Lower leg skin (tissue), 3 donors: ENCODE measurements at regions not wholly inside any gene's neighbourhood (a gene's known extent, or its start where the extent isn't known, plus 50 kb on each side); places are given as distances from the start of the nearest gene placed in this dataset.

Source experiments
- CTCF ChIP-seq, 3 donors: fragments of 450-650 bp; IDR thresholded peaks; one replicate each; pipeline ENCODE4 v1.5.1; 2016; ENCODE audit warnings: antibody characterized with exemption in 3 of 3, mild to moderate bottlenecking in 3 of 3, moderate library complexity in 2 of 3
- POLR2A ChIP-seq, 2 donors: fragments of 450-650 bp; IDR thresholded peaks; one replicate each; pipeline ENCODE4 v1.6.1; 2016 to 2017; ENCODE audit warnings: antibody characterized with exemption in 2 of 2, mild to moderate bottlenecking in 1 of 2, moderate library complexity in 1 of 2

GRCh38 chr3:44029100-44029499 lies 212.6 kb upstream of the TOPAZ1 start:
- TF ChIP-seq CTCF (IDR thresholded peaks at IDR 0.05) (no peak), POLR2A (IDR thresholded peaks at IDR 0.05) (no peak)
